ENCODE measurements at regions not wholly inside any gene's neighbourhood (a gene's known extent, or its start where the extent isn't known, plus 50 kb on each side); places are given as distances from the start of the nearest gene placed in this dataset.

DNA sequence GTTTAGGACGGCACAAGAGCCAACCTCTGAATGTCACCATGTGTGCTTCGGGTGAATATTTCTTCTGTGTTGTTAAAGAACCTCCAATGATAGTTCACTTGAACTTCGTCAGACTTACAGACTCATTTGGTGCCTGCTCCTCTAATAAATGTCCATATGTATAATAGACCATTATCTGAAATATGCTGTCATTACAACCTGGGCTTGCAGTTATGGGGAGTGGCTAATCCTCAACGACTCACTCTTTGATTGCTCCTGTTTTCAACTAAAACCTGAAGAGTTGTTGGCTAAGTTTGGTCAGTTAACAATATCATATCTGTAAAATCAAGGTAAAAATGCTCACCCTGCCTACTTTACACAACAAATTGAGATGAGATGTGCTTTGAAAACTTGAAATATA is 298.7 kb upstream of the PTGER4 start:
- no peak overlapping the region for H2AFZ ChIP-seq (ENCODE audit: low read length)
- intact Hi-C loops (cut with micrococcal nuclease): loop anchor here (5.0 to 10.0 kb wide), 2 partner anchors 146 to 171 kb away; no protein-coding TSS in a partner anchor
- peaks cover 17% of the 10 kb centered on the region for H3F3A ChIP-seq (ENCODE audit: low read length, unreplicated experiment)
- peak overlapping the region; percentile 53 for H3K4me2 ChIP-seq (ENCODE audit: low read length)
- no peaks in the 10 kb centered on the region for H3K27me3 ChIP-seq (ENCODE audit: low read length)
- H3K4me3 ChIP-seq (ENCODE audit: low read length): no peak overlapping the region
- ATAC-seq (no peak), DNase-seq (peak; percentile 55)
- peak overlapping the region; percentile 48 for H3K9ac ChIP-seq (ENCODE audit: low read length)
- TF ChIP-seq, protein P1, sequence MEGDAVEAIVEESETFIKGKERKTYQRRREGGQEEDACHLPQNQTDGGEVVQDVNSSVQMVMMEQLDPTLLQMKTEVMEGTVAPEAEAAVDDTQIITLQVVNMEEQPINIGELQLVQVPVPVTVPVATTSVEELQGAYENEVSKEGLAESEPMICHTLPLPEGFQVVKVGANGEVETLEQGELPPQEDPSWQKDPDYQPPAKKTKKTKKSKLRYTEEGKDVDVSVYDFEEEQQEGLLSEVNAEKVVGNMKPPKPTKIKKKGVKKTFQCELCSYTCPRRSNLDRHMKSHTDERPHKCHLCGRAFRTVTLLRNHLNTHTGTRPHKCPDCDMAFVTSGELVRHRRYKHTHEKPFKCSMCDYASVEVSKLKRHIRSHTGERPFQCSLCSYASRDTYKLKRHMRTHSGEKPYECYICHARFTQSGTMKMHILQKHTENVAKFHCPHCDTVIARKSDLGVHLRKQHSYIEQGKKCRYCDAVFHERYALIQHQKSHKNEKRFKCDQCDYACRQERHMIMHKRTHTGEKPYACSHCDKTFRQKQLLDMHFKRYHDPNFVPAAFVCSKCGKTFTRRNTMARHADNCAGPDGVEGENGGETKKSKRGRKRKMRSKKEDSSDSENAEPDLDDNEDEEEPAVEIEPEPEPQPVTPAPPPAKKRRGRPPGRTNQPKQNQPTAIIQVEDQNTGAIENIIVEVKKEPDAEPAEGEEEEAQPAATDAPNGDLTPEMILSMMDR (conservative IDR thresholded peaks at IDR 0.05; ENCODE audit: low read depth, low read length): no peak
- no peak for TF ChIP-seq EZH2 (IDR thresholded peaks at IDR 0.05; ENCODE audit: low read length, unreplicated experiment)
- TF ChIP-seq EZH2phosphoT487 (IDR thresholded peaks at IDR 0.05; ENCODE audit: borderline replicate concordance, low read length): no peak
- no peaks in the 10 kb centered on the region for H3K79me2 ChIP-seq (ENCODE audit: low read length)
- no peaks in the 10 kb centered on the region for H3K36me3 ChIP-seq (ENCODE audit: low read depth, low read length)
- peak overlapping the region; percentile 89 for H3K27ac ChIP-seq (ENCODE audit: low read length)
- H3K9me2 ChIP-seq (replicated peaks; ENCODE audit: low read length): no peaks in the 10 kb centered on the region
- no peaks in the 10 kb centered on the region for H4K20me1 ChIP-seq (ENCODE audit: low read length)
- 0 out of 2 replicates have a peak, but pooled peaks cover 3% of the 10 kb centered on the region for H3K9me3 ChIP-seq (ENCODE audit: low read length)
- ChIA-PET POLR2A (ENCODE audit: unreplicated experiment) (interaction anchor here (1.0 kb wide), 1 partner anchor 299 kb away, joined by 4 read pairs; the partner anchor contains the start of gene PTGER4), CTCF (no interaction called here)
- H3K4me1 ChIP-seq (ENCODE audit: insufficient read depth, low read length): peaks cover 55% of the 10 kb centered on the region
- no TSS peak for BruUV-seq (replicated peaks)

DNA sequence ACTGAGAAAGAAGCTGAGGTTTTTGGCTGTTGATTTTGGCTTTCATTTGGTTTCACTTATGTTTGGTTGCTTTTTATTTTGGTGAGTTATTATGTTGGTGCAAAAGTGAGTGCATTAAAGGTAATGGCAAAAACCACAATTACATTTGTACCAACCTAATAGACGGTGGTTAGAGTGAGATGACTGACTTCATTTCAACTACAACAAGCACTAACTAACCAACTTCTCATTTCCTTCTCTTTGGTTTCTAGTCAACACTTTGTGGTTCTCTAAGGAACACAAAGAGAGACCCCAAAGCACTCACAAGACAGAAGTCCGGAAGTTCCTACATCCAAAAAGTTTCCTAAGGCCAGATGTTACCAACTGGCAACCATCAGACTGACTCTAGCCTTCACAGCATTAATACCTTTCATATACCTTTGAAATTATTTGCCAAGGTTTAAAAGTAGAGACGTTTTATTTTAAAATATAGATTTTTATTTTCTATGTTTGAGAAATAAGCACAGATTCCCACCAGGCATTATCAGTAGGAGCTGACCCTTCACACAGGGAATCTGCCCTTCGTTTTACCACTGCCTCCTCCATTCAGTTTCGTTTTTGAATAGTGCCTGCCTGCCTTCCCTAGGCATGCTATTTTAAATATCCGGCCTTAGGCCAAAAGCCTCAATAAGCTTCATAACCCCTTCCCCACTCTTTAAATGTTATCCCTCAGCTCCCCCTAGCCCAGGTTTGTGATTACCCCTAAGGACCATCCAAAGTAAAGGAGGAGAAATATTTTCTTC is 301.1 kb upstream of the PTGER4 start:
- no peaks in the 10 kb centered on the region for H3K79me2 ChIP-seq (ENCODE audit: low read length)
- intact Hi-C loops (cut with micrococcal nuclease): no loop called here
- ATAC-seq (no peak), DNase-seq (no peak)
- H2AFZ ChIP-seq (ENCODE audit: low read length): no peak overlapping the region
- ChIA-PET CTCF (no interaction called here), POLR2A (ENCODE audit: unreplicated experiment) (interaction anchor here (0.6 kb wide), 1 partner anchor 77 kb away, joined by 14 read pairs; no protein-coding TSS in a partner anchor)
- no peak overlapping the region for H3K4me3 ChIP-seq (ENCODE audit: low read length)
- H3F3A ChIP-seq (ENCODE audit: low read length, unreplicated experiment): peaks cover 6% of the 10 kb centered on the region
- H3K9me3 ChIP-seq (ENCODE audit: low read length): 0 out of 2 replicates have a peak, but pooled peaks cover 3% of the 10 kb centered on the region
- no peak overlapping the region for H3K4me2 ChIP-seq (ENCODE audit: low read length)
- H3K36me3 ChIP-seq (ENCODE audit: low read depth, low read length): no peaks in the 10 kb centered on the region
- H3K9me2 ChIP-seq (replicated peaks; ENCODE audit: low read length): no peaks in the 10 kb centered on the region
- H4K20me1 ChIP-seq (ENCODE audit: low read length): no peaks in the 10 kb centered on the region
- H3K27me3 ChIP-seq (ENCODE audit: low read length): no peaks in the 10 kb centered on the region
- no peak overlapping the region for H3K9ac ChIP-seq (ENCODE audit: low read length)
- peaks cover 30% of the 10 kb centered on the region for H3K4me1 ChIP-seq (ENCODE audit: insufficient read depth, low read length)
- no peak for TF ChIP-seq EZH2phosphoT487 (IDR thresholded peaks at IDR 0.05; ENCODE audit: borderline replicate concordance, low read length)
- no peak for TF ChIP-seq EZH2 (IDR thresholded peaks at IDR 0.05; ENCODE audit: low read length, unreplicated experiment)
- TF ChIP-seq, protein P1 (conservative IDR thresholded peaks at IDR 0.05; ENCODE audit: low read depth, low read length): no peak
- no peak overlapping the region for H3K27ac ChIP-seq (ENCODE audit: low read length)
- BruUV-seq (replicated peaks): no TSS peak

DNA sequence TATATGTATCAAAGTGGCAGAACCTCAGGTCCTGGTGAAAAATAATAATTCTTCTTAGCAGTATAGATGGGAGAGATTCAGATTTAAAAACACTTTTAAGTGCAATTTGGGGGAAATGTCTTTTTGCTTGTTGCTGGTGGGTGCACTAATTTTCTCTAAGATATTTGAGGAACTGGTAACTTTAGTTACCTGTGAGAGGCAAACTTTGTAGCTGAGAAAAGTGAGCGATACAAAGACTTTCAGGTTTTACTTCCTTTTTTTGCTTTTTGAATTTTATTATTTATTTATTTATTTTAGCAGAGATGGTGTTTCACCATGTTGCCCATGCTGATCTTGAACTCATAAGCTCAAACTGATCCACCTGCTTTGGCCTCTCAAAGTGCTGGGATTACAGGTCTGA is 303.1 kb upstream of the PTGER4 start:
- H3K27ac ChIP-seq (ENCODE audit: low read length): no peak overlapping the region
- H2AFZ ChIP-seq (ENCODE audit: low read length): no peak overlapping the region
- H3K4me1 ChIP-seq (ENCODE audit: insufficient read depth, low read length): peaks cover 13% of the 10 kb centered on the region
- intact Hi-C loops (cut with micrococcal nuclease): no loop called here
- ATAC-seq: no peak
- no peaks in the 10 kb centered on the region for H3K79me2 ChIP-seq (ENCODE audit: low read length)
- no peak for DNase-seq
- peaks cover 6% of the 10 kb centered on the region for H3F3A ChIP-seq (ENCODE audit: low read length, unreplicated experiment)
- H3K27me3 ChIP-seq (ENCODE audit: low read length): no peaks in the 10 kb centered on the region
- H3K36me3 ChIP-seq (ENCODE audit: low read depth, low read length): no peaks in the 10 kb centered on the region
- CTCF ChIA-PET: no interaction called here
- H3K4me3 ChIP-seq (ENCODE audit: low read length): no peak overlapping the region
- H3K9me3 ChIP-seq (ENCODE audit: low read length): 0 out of 2 replicates have a peak, but pooled peaks cover 3% of the 10 kb centered on the region
- POLR2A ChIA-PET (ENCODE audit: unreplicated experiment): no interaction called here
- BruUV-seq (replicated peaks): no TSS peak
- TF ChIP-seq EZH2 (IDR thresholded peaks at IDR 0.05; ENCODE audit: low read length, unreplicated experiment): no peak
- TF ChIP-seq, protein P1 (conservative IDR thresholded peaks at IDR 0.05; ENCODE audit: low read depth, low read length): no peak
- no peak for TF ChIP-seq EZH2phosphoT487 (IDR thresholded peaks at IDR 0.05; ENCODE audit: borderline replicate concordance, low read length)
- H3K9me2 ChIP-seq (replicated peaks; ENCODE audit: low read length): no peaks in the 10 kb centered on the region
- no peak overlapping the region for H3K4me2 ChIP-seq (ENCODE audit: low read length)
- no peaks in the 10 kb centered on the region for H4K20me1 ChIP-seq (ENCODE audit: low read length)
- no peak overlapping the region for H3K9ac ChIP-seq (ENCODE audit: low read length)
